ENCODE measurements at regions not wholly inside any gene's neighbourhood (a gene's known extent, or its start where the extent isn't known, plus 50 kb on each side); places are given as distances from the start of the nearest gene placed in this dataset.

GRCh38 chr11:37804666-37805065 is 1206.6 kb upstream of the RAG2 start:
- CTCF ChIA-PET, result no interaction called here

DNA sequence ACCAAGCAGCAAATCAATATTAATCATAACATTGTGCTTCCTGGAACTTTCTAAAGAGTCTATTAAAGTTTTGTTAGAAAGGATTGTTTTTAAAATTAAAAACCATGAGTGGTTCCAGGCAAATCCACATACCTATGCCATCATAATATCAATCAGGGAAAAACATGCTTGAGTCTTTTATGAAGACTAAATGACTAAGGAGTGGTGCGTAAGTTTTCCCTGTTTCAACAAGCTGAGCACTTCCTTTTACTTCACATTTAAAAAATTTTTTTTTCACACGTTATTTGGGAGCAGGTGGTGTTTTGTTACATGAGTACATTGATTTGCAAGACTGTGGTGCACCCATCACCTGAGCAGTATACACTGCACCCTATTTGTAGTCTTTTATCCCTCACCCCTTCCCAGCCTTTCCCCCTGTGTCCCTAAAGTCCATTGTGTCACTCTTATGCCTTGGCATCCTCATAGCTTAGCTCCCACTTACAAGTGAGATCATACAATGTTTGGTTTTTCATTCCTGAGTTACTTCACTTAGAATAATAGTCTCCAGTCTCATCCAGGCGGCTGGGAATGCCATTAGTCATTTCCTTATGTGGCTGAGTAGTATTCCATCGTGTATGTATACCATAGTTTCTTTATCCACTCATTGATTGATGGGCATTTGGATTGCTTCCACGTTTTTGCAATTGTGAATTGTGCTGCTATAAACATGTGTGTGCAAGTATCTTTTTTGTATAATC is 1190.3 kb upstream of the RAG2 start:
- H3K36me3 Mint-ChIP-seq, result peaks cover 69% of the 10 kb centered on the region
- H3K4me3 Mint-ChIP-seq, result no peak overlapping the region
- CTCF ChIA-PET, result no interaction called here
- DNase-seq (ENCODE audit: low spot score) (no peak), ATAC-seq (no peak)
- peaks cover 78% of the 10 kb centered on the region for H3K9me3 Mint-ChIP-seq
- TF ChIP-seq, protein P1, sequence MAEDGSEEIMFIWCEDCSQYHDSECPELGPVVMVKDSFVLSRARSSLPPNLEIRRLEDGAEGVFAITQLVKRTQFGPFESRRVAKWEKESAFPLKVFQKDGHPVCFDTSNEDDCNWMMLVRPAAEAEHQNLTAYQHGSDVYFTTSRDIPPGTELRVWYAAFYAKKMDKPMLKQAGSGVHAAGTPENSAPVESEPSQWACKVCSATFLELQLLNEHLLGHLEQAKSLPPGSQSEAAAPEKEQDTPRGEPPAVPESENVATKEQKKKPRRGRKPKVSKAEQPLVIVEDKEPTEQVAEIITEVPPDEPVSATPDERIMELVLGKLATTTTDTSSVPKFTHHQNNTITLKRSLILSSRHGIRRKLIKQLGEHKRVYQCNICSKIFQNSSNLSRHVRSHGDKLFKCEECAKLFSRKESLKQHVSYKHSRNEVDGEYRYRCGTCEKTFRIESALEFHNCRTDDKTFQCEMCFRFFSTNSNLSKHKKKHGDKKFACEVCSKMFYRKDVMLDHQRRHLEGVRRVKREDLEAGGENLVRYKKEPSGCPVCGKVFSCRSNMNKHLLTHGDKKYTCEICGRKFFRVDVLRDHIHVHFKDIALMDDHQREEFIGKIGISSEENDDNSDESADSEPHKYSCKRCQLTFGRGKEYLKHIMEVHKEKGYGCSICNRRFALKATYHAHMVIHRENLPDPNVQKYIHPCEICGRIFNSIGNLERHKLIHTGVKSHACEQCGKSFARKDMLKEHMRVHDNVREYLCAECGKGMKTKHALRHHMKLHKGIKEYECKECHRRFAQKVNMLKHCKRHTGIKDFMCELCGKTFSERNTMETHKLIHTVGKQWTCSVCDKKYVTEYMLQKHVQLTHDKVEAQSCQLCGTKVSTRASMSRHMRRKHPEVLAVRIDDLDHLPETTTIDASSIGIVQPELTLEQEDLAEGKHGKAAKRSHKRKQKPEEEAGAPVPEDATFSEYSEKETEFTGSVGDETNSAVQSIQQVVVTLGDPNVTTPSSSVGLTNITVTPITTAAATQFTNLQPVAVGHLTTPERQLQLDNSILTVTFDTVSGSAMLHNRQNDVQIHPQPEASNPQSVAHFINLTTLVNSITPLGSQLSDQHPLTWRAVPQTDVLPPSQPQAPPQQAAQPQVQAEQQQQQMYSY (CRISPR knock-in tag; IDR thresholded peaks at IDR 0.05), result no peak
- TF ChIP-seq, protein P2, sequence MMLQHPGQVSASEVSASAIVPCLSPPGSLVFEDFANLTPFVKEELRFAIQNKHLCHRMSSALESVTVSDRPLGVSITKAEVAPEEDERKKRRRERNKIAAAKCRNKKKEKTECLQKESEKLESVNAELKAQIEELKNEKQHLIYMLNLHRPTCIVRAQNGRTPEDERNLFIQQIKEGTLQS (CRISPR knock-in tag; conservative IDR thresholded peaks at IDR 0.05), result no peak
- TF ChIP-seq TEAD1 (CRISPR knock-in tag; IDR thresholded peaks at IDR 0.05) (no peak), NR2C2 (CRISPR knock-in tag; IDR thresholded peaks at IDR 0.05) (no peak), ZNF121 (CRISPR knock-in tag; IDR thresholded peaks at IDR 0.05) (no peak), GTF2I (CRISPR knock-in tag; conservative IDR thresholded peaks at IDR 0.05) (no peak), ZNF396 (CRISPR knock-in tag; IDR thresholded peaks at IDR 0.05; ENCODE audit: borderline replicate concordance) (no peak), JUN (CRISPR knock-in tag; IDR thresholded peaks at IDR 0.05) (no peak), ZNF416 (CRISPR knock-in tag; IDR thresholded peaks at IDR 0.05) (no peak), AFF4 (CRISPR knock-in tag; IDR thresholded peaks at IDR 0.05; ENCODE audit: borderline replicate concordance) (no peak)
- no peaks in the 10 kb centered on the region for H3K4me1 Mint-ChIP-seq
- H3K27me3 Mint-ChIP-seq (ENCODE audit: low read depth), result peaks cover 5% of the 10 kb centered on the region; the same call in 1 of the 2 replicates
- POLR2A ChIA-PET, result no interaction called here
- no peak overlapping the region for H3K27ac Mint-ChIP-seq

More at GRCh38 chr11:37804666-37805065, 1206.6 kb upstream of the RAG2 start:
- TF ChIP-seq, protein P3, sequence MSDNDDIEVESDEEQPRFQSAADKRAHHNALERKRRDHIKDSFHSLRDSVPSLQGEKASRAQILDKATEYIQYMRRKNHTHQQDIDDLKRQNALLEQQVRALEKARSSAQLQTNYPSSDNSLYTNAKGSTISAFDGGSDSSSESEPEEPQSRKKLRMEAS (CRISPR knock-in tag; IDR thresholded peaks at IDR 0.05), result no peak
- TF ChIP-seq TP53 (CRISPR knock-in tag; IDR thresholded peaks at IDR 0.05), result no peak
- Mint-ChIP-seq H3K4me1 (no peaks in the 10 kb centered on the region), H3K27ac (no peak overlapping the region), H3K36me3 (peaks cover 35% of the 10 kb centered on the region), H3K9me3 (peaks cover 74% of the 10 kb centered on the region), H3K27me3 (ENCODE audit: low read depth) (no peaks in the 10 kb centered on the region; the same call in none of the 2 replicates), H3K4me3 (no peak overlapping the region)
- DNase-seq (ENCODE audit: low spot score), result no peak
- no peak for ATAC-seq
- POLR2A ChIA-PET, result no interaction called here

DNA sequence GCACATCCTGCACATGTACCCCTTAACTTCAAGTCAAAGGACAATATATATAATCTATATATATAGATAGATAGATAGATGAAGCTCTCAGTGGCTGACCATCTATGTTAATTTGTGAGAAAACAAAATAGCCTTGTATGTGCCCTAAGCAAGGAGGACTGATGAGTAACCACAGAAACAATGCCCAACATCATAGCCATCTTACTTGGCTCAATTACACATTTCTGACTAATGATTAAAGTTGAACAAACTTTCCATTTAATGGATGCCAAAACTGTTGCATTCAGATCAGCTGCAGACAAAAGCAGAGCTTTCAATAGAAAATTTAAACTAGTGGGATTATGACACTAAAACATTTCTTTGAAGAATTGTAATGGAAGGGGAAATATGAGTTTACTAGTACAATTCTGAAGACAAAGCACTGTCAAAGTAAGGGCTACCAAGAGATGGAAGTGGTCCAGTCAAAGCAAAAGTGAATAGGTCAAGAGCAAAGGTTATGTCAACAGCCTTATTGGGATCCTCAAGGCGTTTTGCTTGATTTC is 1188.2 kb upstream of the RAG2 start:
- DNase-seq (ENCODE audit: low spot score) (no peak), ATAC-seq (no peak)
- Mint-ChIP-seq H3K9me3 (peaks cover 84% of the 10 kb centered on the region), H3K27me3 (ENCODE audit: low read depth) (peaks cover 13% of the 10 kb centered on the region), H3K4me1 (no peaks in the 10 kb centered on the region), H3K36me3 (peaks cover 79% of the 10 kb centered on the region), H3K27ac (no peak overlapping the region), H3K4me3 (no peak overlapping the region)
- POLR2A ChIA-PET, result no interaction called here
- TF ChIP-seq ZBTB21 (CRISPR knock-in tag; IDR thresholded peaks at IDR 0.05; ENCODE audit: borderline replicate concordance) (no peak), ZNF317 (CRISPR knock-in tag; IDR thresholded peaks at IDR 0.05; ENCODE audit: borderline replicate concordance, low read depth) (no peak), ZNF671 (CRISPR knock-in tag; IDR thresholded peaks at IDR 0.05) (no peak), TCF7 (CRISPR knock-in tag; IDR thresholded peaks at IDR 0.05; ENCODE audit: low read depth) (no peak), NR1H2 (CRISPR knock-in tag; IDR thresholded peaks at IDR 0.05) (no peak)
- CTCF ChIA-PET, result no interaction called here

Measured in WTC11 (cell line).